HEK293 (cell line): ENCODE measurements at regions not wholly inside any gene's neighbourhood (a gene's known extent, or its start where the extent isn't known, plus 50 kb on each side); places are given as distances from the start of the nearest gene placed in this dataset.

Experiments
- CTCF ChIA-PET: fragments of 350-600 bp; formaldehyde crosslinking; extraction: SDS; loops from one replicate; lab custom pipeline; 2021; ENCODE audit warnings: antibody characterized with exemption; lab: Yijun Ruan, JAX
- POLR2A ChIA-PET: fragments of 300-600 bp; formaldehyde crosslinking; extraction: SDS; loops from one replicate; lab custom pipeline; 2020; ENCODE audit warnings: antibody characterized with exemption, inconsistent platforms; lab: Yijun Ruan, JAX
- H3K27ac ChIP-seq: fragments of 200-500 bp; sonication (Bioruptor generic); 2 replicates; pipeline ENCODE4 v1.5.1; 2014; ENCODE audit warnings: low read depth, low read length, control low read depth, inconsistent platforms; ENCODE audit errors: extremely low read depth
- H3K36me3 ChIP-seq, 2 experiments: fragments of 200-500 bp in 1 of 2; sonication (Bioruptor generic) in 1 of 2; 1 replicate in 1 of 2; 2 replicates in 1 of 2; pipeline ENCODE4 v1.5.1; 2014 to 2017; ENCODE audit warnings: inconsistent platforms in 2 of 2, low read length in 2 of 2; ENCODE audit not compliant: control insufficient read depth in 2 of 2, insufficient read depth in 1 of 2
- H3K4me1 ChIP-seq: fragments of 200-500 bp; sonication (Bioruptor generic); 2 replicates; pipeline ENCODE4 v1.5.1; 2014; ENCODE audit warnings: mild to moderate bottlenecking, low read length, inconsistent platforms; ENCODE audit not compliant: control insufficient read depth, insufficient read depth
- H3K4me3 ChIP-seq: 2 replicates; pipeline ENCODE4 v1.5.1; 2011; ENCODE audit warnings: low read depth, mild to moderate bottlenecking, control low read depth, low read length, moderate library complexity
- H3K9me3 ChIP-seq: fragments of 200-500 bp; sonication (Bioruptor generic); 2 replicates; pipeline ENCODE4 v1.5.1; 2014; ENCODE audit warnings: low read depth, low read length, inconsistent platforms; ENCODE audit not compliant: control insufficient read depth, insufficient read depth
- CTCF ChIP-seq: fragments of 450-650 bp; formaldehyde crosslinking; IDR thresholded peaks from 2 replicates; pipeline ENCODE4 v1.5.1; 2016; ENCODE audit warnings: missing biosample characterization, missing genetic modification characterization
- HOXC10 ChIP-seq: sonication (generic); formaldehyde crosslinking; IDR thresholded peaks from 2 replicates; pipeline ENCODE4 v1.8.1; 2023; ENCODE audit warnings: mild to moderate bottlenecking, missing genetic modification reagents
- MZF1 ChIP-seq: fragments of 450-650 bp; formaldehyde crosslinking; IDR thresholded peaks from 2 replicates; pipeline ENCODE4 v1.5.1; 2017; ENCODE audit warnings: missing biosample characterization, missing genetic modification characterization, borderline replicate concordance
- PRDM1 ChIP-seq: fragments of 450-650 bp; formaldehyde crosslinking; IDR thresholded peaks from 2 replicates; pipeline ENCODE4; 2016; ENCODE audit warnings: missing biosample characterization, missing genetic modification characterization
- ZBTB17 ChIP-seq: fragments of 450-650 bp; formaldehyde crosslinking; IDR thresholded peaks from 2 replicates; pipeline ENCODE4 v1.5.1; 2016; ENCODE audit warnings: missing biosample characterization, missing genetic modification characterization
- ZNF114 ChIP-seq: fragments of 450-650 bp; formaldehyde crosslinking; IDR thresholded peaks from 2 replicates; pipeline ENCODE4 v1.5.0; 2017; ENCODE audit warnings: missing biosample characterization, missing genetic modification characterization
- ZNF280D ChIP-seq: fragments of 450-650 bp; formaldehyde crosslinking; IDR thresholded peaks from 2 replicates; pipeline ENCODE4 v1.5.1; 2016; ENCODE audit warnings: missing biosample characterization, missing genetic modification characterization
- ZNF366 ChIP-seq: fragments of 450-650 bp; formaldehyde crosslinking; conservative IDR thresholded peaks from 2 replicates; pipeline ENCODE4 v1.5.1; 2016; ENCODE audit warnings: missing biosample characterization, missing genetic modification characterization
- ZNF48 ChIP-seq: fragments of 450-650 bp; formaldehyde crosslinking; IDR thresholded peaks from 2 replicates; pipeline ENCODE4 v1.5.1; 2016; ENCODE audit warnings: missing biosample characterization, missing genetic modification characterization
- ZNF488 ChIP-seq: fragments of 450-650 bp; formaldehyde crosslinking; IDR thresholded peaks from 2 replicates; pipeline ENCODE4 v1.5.1; 2016; ENCODE audit warnings: missing biosample characterization, missing genetic modification characterization
- ZNF549 ChIP-seq: fragments of 450-650 bp; IDR thresholded peaks from 2 replicates; pipeline ENCODE4 v1.5.1; 2018; ENCODE audit warnings: missing biosample characterization, missing genetic modification characterization, mild to moderate bottlenecking, inconsistent platforms, moderate library complexity
- ZNF560 ChIP-seq: fragments of 450-650 bp; formaldehyde crosslinking; IDR thresholded peaks from 2 replicates; pipeline ENCODE4 v1.5.1; 2017; ENCODE audit warnings: missing biosample characterization, missing genetic modification characterization, borderline replicate concordance
- ZNF654 ChIP-seq: fragments of 450-650 bp; formaldehyde crosslinking; IDR thresholded peaks from 2 replicates; pipeline ENCODE4 v1.5.1; 2016; ENCODE audit warnings: low read depth, missing biosample characterization, missing genetic modification characterization
- ZNF843 ChIP-seq: fragments of 450-650 bp; formaldehyde crosslinking; IDR thresholded peaks from 2 replicates; pipeline ENCODE4 v1.5.1; 2016; ENCODE audit warnings: missing biosample characterization, missing genetic modification characterization
- TF ChIP-seq, protein P1 (sequence below): fragments of 450-650 bp; formaldehyde crosslinking; IDR thresholded peaks from 2 replicates; pipeline ENCODE4 v1.5.1; 2016; ENCODE audit warnings: missing biosample characterization, missing genetic modification characterization
- TF ChIP-seq, protein P2 (sequence below): fragments of 450-650 bp; IDR thresholded peaks from 2 replicates; pipeline ENCODE4 v1.5.1; 2018; ENCODE audit warnings: missing biosample characterization, mild to moderate bottlenecking, missing genetic modification characterization
- TF ChIP-seq, protein P3 (sequence below): fragments of 450-650 bp; formaldehyde crosslinking; IDR thresholded peaks from 2 replicates; pipeline ENCODE4 v1.5.1; 2017; ENCODE audit warnings: missing biosample characterization, mild to moderate bottlenecking, missing genetic modification characterization, moderate library complexity

DNA sequence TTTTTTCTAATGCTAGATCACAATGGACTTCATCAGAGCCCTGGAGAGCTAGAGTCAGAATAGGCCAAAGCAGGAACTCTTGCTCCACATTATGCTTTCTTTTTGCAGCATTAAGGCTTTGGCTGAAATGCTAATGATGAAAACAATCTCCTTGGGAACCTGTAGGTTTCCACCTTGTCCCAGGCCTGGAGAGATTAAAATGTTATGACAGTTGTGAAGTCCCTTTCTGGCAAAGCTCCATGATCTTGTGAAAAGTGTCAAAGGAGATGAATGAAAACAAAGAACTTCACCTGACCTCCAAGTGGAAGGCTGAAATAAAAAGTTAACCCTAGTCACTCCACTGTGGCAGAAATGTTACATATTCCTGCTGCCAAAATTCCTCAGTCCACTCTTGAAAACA is 64.0 kb upstream of the LRRC1 start (continued):
- TF ChIP-seq, protein P1, sequence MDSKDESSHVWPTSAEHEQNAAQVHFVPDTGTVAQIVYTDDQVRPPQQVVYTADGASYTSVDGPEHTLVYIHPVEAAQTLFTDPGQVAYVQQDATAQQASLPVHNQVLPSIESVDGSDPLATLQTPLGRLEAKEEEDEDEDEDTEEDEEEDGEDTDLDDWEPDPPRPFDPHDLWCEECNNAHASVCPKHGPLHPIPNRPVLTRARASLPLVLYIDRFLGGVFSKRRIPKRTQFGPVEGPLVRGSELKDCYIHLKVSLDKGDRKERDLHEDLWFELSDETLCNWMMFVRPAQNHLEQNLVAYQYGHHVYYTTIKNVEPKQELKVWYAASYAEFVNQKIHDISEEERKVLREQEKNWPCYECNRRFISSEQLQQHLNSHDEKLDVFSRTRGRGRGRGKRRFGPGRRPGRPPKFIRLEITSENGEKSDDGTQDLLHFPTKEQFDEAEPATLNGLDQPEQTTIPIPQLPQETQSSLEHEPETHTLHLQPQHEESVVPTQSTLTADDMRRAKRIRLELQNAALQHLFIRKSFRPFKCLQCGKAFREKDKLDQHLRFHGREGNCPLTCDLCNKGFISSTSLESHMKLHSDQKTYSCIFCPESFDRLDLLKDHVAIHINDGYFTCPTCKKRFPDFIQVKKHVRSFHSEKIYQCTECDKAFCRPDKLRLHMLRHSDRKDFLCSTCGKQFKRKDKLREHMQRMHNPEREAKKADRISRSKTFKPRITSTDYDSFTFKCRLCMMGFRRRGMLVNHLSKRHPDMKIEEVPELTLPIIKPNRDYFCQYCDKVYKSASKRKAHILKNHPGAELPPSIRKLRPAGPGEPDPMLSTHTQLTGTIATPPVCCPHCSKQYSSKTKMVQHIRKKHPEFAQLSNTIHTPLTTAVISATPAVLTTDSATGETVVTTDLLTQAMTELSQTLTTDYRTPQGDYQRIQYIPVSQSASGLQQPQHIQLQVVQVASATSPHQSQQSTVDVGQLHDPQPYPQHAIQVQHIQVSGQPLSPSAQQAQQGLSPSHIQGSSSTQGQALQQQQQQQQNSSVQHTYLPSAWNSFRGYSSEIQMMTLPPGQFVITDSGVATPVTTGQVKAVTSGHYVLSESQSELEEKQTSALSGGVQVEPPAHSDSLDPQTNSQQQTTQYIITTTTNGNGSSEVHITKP (tag by site-specific recombination) = no peak

- POLR2A ChIA-PET = no interaction called here
- H3K27ac ChIP-seq = no peak overlapping the region
Measured at GRCh38 chr6:53728570-53729194, 63.1 kb upstream of the KLHL31 start.

DNA sequence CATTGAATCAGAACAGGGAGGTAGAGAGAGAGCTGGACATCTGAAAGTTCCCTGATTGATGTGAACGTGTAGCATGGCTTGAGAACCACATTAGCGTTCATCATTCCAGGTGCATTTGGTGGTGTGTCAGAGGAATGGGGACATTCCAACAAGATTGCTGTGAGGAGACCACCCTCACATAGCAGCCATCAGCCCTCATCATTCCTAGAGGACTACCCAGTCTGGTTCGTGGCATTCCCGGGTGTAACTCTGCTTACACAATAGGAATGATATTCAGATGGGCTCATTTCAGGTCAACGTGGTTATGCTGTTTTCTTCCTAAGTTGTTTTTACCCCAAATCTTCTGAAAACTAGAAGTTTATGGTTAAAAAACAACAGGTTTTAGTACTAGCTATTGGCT is 62.2 kb upstream of the KLHL31 start:
- CTCF ChIA-PET = interaction anchor here (0.6 to 10.9 kb wide), 45 partner anchors 9 to 734 kb away, joined by 3 to 270 read pairs (median 6); partner anchors contain the start of genes GCLC and LRRC1
- Histone ChIP-seq H3K27ac (no peak overlapping the region), H3K4me3 (no peak overlapping the region), H3K9me3 (no peaks in the 10 kb centered on the region), H3K36me3 (no peaks in the 10 kb centered on the region), H3K4me1 (peaks cover 6% of the 10 kb centered on the region; the same call in 1 of the 2 replicates)
- POLR2A ChIA-PET = no interaction called here
- TF ChIP-seq ZBTB17 (tag by site-specific recombination) (no peak), ZNF114 (tag by site-specific recombination) (no peak), MZF1 (no peak), ZNF48 (tag by site-specific recombination) (no peak), ZNF280D (tag by site-specific recombination) (no peak), HOXC10 (CRISPR knock-in tag) (no peak), ZNF488 (no peak), ZNF549 (no peak), ZNF843 (tag by site-specific recombination) (no peak), ZNF366 (tag by site-specific recombination) (no peak), ZNF560 (tag by site-specific recombination) (no peak)
- TF ChIP-seq, protein P2, sequence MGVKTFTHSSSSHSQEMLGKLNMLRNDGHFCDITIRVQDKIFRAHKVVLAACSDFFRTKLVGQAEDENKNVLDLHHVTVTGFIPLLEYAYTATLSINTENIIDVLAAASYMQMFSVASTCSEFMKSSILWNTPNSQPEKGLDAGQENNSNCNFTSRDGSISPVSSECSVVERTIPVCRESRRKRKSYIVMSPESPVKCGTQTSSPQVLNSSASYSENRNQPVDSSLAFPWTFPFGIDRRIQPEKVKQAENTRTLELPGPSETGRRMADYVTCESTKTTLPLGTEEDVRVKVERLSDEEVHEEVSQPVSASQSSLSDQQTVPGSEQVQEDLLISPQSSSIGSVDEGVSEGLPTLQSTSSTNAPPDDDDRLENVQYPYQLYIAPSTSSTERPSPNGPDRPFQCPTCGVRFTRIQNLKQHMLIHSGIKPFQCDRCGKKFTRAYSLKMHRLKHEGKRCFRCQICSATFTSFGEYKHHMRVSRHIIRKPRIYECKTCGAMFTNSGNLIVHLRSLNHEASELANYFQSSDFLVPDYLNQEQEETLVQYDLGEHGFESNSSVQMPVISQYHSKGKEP = no peak

More at GRCh38 chr6:53728570-53729194, 63.1 kb upstream of the KLHL31 start:
- TF ChIP-seq CTCF (tag by site-specific recombination) = peak; percentile 24; the same call in 1 of the 2 replicates
- peak; percentile 99 for TF ChIP-seq PRDM1 (tag by site-specific recombination)
- TF ChIP-seq ZNF654 (tag by site-specific recombination) = peak; percentile 54
- TF ChIP-seq, protein P3, sequence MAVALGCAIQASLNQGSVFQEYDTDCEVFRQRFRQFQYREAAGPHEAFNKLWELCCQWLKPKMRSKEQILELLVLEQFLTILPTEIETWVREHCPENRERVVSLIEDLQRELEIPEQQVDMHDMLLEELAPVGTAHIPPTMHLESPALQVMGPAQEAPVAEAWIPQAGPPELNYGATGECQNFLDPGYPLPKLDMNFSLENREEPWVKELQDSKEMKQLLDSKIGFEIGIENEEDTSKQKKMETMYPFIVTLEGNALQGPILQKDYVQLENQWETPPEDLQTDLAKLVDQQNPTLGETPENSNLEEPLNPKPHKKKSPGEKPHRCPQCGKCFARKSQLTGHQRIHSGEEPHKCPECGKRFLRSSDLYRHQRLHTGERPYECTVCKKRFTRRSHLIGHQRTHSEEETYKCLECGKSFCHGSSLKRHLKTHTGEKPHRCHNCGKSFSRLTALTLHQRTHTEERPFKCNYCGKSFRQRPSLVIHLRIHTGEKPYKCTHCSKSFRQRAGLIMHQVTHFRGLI (tag by site-specific recombination) = no peak
- no peaks in the 10 kb centered on the region for H3K36me3 ChIP-seq
- CTCF ChIA-PET = interaction anchor here (0.5 to 10.9 kb wide), 82 partner anchors 8 to 1314 kb away, joined by 3 to 270 read pairs (median 4); partner anchors contain the start of genes GCLC and LRRC1
- no peak overlapping the region for H3K4me3 ChIP-seq
- H3K9me3 ChIP-seq = no peaks in the 10 kb centered on the region
- H3K4me1 ChIP-seq = peaks cover 6% of the 10 kb centered on the region; the same call in 1 of the 2 replicates
